ENCODE measurements at regions not wholly inside any gene's neighbourhood (a gene's known extent, or its start where the extent isn't known, plus 50 kb on each side); places are given as distances from the start of the nearest gene placed in this dataset.

DNA sequence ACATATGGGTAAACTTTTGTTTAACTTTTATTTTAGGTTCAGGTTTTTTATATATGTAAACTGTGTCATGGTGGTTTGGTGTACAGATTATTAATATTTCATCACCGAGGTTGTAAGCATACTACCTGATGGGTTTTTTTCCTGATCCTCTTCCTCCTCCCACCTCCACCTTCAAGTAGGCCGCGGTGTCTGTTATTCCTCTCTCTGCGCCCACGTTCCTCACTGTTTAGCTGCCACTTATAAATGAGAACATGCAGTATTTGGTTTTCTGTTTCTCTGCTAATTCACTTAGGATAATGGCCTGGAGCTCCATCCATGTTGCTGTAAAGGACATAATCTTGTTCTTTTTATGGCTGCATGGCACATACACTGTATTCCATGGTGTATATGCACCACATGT lies 1000.0 kb upstream of the CELF2 start:
- no peak overlapping the region for H3K4me3 Mint-ChIP-seq
- TF ChIP-seq CTCF (IDR thresholded peaks at IDR 0.05) = no peak

DNA sequence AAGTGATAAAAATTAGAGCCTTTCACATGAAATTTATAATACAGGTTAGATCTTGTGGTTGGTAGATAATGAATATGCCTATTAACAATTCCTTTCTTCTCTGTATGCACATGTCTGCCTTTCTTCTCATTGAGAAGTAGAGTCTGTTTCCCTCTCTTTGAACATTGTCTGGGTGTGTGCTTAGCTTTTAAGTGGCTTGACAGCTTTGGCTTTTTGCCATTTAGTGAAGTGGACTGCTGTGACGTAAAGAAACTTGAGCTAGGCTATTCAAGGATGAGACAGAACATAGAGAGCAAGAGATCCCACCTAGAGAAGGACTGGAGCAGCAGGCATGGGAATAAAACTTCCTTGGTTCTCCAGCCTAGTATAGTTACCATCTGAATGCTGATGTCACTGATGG lies 996.7 kb upstream of the CELF2 start:
- Mint-ChIP-seq H3K4me3 (no peak overlapping the region), H3K27me3 (ENCODE audit: low read depth, poor library complexity) (peaks cover 3% of the 10 kb centered on the region), H3K36me3 (ENCODE audit: low read depth) (no peaks in the 10 kb centered on the region), H3K9me3 (peaks cover 25% of the 10 kb centered on the region), H3K4me1 (no peaks in the 10 kb centered on the region), H3K27ac (no peak overlapping the region)
- TF ChIP-seq CTCF (IDR thresholded peaks at IDR 0.05) = no peak
- no peak for DNase-seq

More for the DNA sequence above, 1000.0 kb upstream of the CELF2 start:
- no peak for DNase-seq
- no peak overlapping the region for H3K27ac Mint-ChIP-seq
- no peaks in the 10 kb centered on the region for H3K4me1 Mint-ChIP-seq
- peaks cover 13% of the 10 kb centered on the region for H3K9me3 Mint-ChIP-seq
- H3K27me3 Mint-ChIP-seq (ENCODE audit: low read depth, poor library complexity) = peaks cover 3% of the 10 kb centered on the region
- H3K36me3 Mint-ChIP-seq (ENCODE audit: low read depth) = no peaks in the 10 kb centered on the region

DNA sequence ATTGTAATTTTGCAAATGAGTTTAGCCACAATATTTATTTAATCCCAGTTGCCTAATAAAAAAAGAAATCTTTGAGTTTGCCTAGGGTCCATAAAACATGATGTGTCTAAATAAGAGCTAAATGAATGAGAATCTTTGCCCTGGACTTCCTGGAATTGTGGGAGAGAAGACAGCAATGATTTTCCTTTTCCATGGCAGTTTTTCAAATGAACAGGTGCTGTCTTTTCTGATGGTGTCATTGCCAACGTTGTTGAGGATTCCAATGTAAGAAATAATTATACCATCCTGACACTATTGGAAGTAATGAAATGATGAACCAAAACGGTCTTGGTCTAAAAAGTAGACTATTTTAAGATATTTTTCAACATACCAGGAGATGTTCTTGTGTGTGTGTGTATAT lies 984.7 kb upstream of the CELF2 start:
- no peaks in the 10 kb centered on the region for H3K27me3 Mint-ChIP-seq (ENCODE audit: low read depth, poor library complexity)
- DNase-seq = no peak
- no peak for TF ChIP-seq CTCF (IDR thresholded peaks at IDR 0.05)
- no peaks in the 10 kb centered on the region for H3K36me3 Mint-ChIP-seq (ENCODE audit: low read depth)
- no peak overlapping the region for H3K4me3 Mint-ChIP-seq
- no peaks in the 10 kb centered on the region for H3K9me3 Mint-ChIP-seq
- no peaks in the 10 kb centered on the region for H3K4me1 Mint-ChIP-seq
- no peak overlapping the region for H3K27ac Mint-ChIP-seq

- TF ChIP-seq CTCF (IDR thresholded peaks at IDR 0.05) = no peak
- no peaks in the 10 kb centered on the region for H3K4me1 Mint-ChIP-seq
Measured at GRCh38 chr10:10038348-10038747, 979.3 kb upstream of the CELF2 start.

DNA sequence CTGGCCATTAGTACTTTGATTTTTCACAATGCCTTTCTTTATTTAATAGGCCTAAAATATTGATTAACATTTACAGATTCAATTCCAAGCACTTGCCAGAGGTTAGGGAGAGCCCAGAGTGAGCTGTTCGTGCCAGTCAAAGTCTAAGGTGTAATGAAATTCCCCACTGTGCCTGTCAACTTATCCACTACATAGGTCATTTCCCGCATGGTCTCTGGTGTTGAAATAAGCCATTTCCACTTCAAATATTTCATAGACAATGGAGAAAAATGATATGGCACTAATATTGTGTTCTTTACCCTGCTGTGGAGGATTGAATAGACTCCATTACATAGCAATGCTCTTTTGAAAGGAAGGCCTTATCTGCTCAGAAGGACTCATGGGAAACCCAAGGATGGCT lies 978.1 kb upstream of the CELF2 start:
- no peaks in the 10 kb centered on the region for H3K27me3 Mint-ChIP-seq (ENCODE audit: low read depth, poor library complexity)
- no peaks in the 10 kb centered on the region for H3K4me1 Mint-ChIP-seq
- no peak overlapping the region for H3K27ac Mint-ChIP-seq
- H3K4me3 Mint-ChIP-seq = no peak overlapping the region
- no peaks in the 10 kb centered on the region for H3K36me3 Mint-ChIP-seq (ENCODE audit: low read depth)
- no peaks in the 10 kb centered on the region for H3K9me3 Mint-ChIP-seq
- no peak for DNase-seq
- TF ChIP-seq CTCF (IDR thresholded peaks at IDR 0.05) = no peak

More at GRCh38 chr10:10038348-10038747, 979.3 kb upstream of the CELF2 start:
- no peaks in the 10 kb centered on the region for H3K27me3 Mint-ChIP-seq (ENCODE audit: low read depth, poor library complexity)
- H3K27ac Mint-ChIP-seq = no peak overlapping the region
- no peak for DNase-seq
- no peak overlapping the region for H3K4me3 Mint-ChIP-seq
- no peaks in the 10 kb centered on the region for H3K9me3 Mint-ChIP-seq
- H3K36me3 Mint-ChIP-seq (ENCODE audit: low read depth) = no peaks in the 10 kb centered on the region

DNA sequence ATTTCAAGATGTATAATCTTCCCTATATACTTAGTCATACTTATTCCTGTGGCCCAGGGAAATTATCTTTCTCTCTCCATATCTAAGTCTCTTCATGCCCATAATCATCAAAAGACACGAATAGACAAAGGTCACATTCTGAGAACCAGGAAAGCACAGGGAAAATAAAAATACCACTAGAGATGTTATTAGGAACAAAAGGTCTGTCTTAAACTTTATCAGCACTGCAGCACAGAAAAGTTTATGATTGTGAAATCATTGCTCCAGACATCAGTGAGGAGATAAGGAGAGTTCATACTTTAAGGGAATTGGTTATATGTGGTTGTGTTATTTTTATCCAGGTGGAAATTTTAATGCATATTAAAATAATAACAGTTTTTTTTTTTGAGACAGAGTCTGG lies 974.6 kb upstream of the CELF2 start:
- no peaks in the 10 kb centered on the region for H3K4me1 Mint-ChIP-seq
- DNase-seq = no peak
- no peaks in the 10 kb centered on the region for H3K27me3 Mint-ChIP-seq (ENCODE audit: low read depth, poor library complexity)
- H3K4me3 Mint-ChIP-seq = no peak overlapping the region
- H3K36me3 Mint-ChIP-seq (ENCODE audit: low read depth) = no peaks in the 10 kb centered on the region
- TF ChIP-seq CTCF (IDR thresholded peaks at IDR 0.05) = no peak
- H3K27ac Mint-ChIP-seq = no peak overlapping the region
- H3K9me3 Mint-ChIP-seq = no peaks in the 10 kb centered on the region

Data from nephron progenitor cell (in vitro differentiated cells).